ENCODE measurements at regions not wholly inside any gene's neighbourhood (a gene's known extent, or its start where the extent isn't known, plus 50 kb on each side); places are given as distances from the start of the nearest gene placed in this dataset.

DNA sequence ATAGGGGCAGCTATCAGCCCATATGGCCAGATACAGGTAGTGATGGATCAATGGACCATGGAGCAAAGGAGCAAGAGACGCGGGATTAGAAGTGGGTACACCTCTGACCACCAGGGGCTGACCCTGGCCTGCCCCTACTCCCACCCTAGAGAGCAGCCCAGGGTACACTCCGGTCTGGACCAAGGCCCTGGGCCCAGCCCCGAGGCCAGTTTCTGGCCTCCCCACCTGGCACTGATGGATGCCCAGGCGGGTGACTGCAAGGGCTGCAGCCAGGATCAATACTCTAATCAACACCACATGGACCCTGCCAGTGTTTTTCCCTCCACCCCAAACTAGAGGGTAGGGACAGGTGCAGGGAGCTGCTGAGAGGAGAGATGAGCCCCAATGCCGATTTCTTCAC is 74.1 kb upstream of the NECTIN1 start:
- H3K4me3 ChIP-seq = no peak overlapping the region
- no peaks in the 10 kb centered on the region for H3K9me3 ChIP-seq
- DNase-seq = no peak
- no peaks in the 10 kb centered on the region for H3K27me3 ChIP-seq
- H3K36me3 ChIP-seq = no peaks in the 10 kb centered on the region

DNA sequence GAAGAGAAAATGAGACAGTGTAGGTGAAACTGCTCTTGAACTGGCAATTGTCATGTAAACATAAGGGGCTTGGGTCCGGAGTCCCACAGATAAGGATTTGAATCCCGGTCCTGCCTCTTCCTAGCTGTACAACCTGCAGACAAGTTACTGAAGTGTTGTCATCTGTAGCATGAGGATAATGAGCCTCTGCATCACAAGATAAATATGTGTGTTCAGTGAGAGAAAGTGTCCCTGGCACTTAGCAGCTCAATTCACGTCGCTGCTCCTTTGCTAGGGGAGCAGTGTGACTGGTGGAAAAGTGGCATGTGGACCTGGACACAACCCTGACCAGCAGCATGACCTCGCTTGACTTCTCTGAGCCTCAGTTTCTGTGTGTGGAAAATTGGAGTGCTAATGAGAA is 73.7 kb upstream of the NECTIN1 start:
- DNase-seq = no peak
- no peak overlapping the region for H3K4me3 ChIP-seq
- H3K9me3 ChIP-seq = no peaks in the 10 kb centered on the region
- H3K36me3 ChIP-seq = no peaks in the 10 kb centered on the region
- no peaks in the 10 kb centered on the region for H3K27me3 ChIP-seq

DNA sequence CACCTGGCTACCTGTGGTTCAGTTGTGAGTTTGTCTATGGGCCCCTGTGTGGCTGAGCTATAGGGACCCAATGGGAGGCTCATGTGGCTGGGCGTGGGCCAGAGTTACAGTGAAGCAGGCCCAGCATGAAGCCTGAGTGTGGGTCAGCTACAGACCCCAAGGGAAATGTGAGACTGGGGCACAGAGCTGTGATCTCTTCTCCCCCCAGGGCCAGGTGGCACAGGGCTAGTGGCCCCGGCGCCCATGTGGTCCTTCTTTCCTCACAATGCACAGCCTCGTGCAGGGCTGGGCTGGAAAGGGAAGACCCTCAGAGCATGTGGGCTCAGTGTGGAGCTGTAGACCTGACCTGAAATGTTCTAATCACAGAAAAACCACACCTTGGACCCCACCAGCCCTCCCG is 71.6 kb upstream of the NECTIN1 start:
- no peak overlapping the region for H3K4me3 ChIP-seq
- H3K27me3 ChIP-seq = no peaks in the 10 kb centered on the region
- no peaks in the 10 kb centered on the region for H3K36me3 ChIP-seq

DNA sequence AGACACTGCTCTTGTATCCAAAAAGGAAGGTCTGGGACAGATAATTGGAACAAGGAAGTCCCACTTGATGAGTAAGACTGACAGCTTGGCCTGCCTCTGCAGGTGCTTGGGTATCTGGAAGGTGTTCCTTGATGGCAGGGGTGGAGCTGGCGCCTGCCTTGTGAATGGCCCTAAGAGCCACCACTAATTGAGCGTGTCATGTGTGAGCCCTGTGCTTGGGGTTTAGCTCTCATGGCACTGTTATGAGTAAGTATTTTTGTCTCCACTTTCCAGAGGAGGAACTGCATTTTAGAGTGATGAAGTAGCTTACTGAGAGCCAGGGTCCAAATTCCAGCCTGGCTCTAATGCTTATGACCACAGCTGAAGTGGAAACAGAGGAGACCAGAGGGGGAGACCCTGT is 71.2 kb upstream of the NECTIN1 start:
- no peaks in the 10 kb centered on the region for H3K36me3 ChIP-seq
- DNase-seq = no peak
- no peaks in the 10 kb centered on the region for H3K27me3 ChIP-seq
- H3K4me3 ChIP-seq = no peak overlapping the region
- H3K9me3 ChIP-seq = no peaks in the 10 kb centered on the region

More for the DNA sequence above, 71.6 kb upstream of the NECTIN1 start:
- DNase-seq = no peak
- no peaks in the 10 kb centered on the region for H3K9me3 ChIP-seq

DNA sequence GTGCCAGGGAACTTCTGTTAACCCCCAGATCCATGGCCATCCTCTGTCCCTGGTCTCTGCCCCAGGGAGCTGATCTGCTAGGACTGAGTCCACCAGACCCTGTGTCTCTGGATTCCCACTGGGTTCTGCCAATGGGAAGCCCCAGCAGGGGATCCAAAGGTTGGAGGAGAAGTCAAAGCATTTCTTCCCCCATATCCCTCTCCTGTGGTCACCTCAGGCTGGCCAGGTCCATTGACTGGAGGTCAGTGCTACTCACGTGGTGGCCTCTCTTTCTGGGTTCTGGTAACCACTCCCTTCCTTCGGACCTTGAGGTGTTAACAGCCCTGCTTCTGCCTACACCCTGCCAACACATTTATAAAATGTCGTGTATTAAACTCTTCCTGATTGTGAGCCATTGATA is 69.7 kb upstream of the NECTIN1 start:
- Histone ChIP-seq H3K36me3 (no peaks in the 10 kb centered on the region), H3K4me3 (no peak overlapping the region), H3K9me3 (no peaks in the 10 kb centered on the region), H3K27me3 (no peaks in the 10 kb centered on the region)
- no peak for DNase-seq

DNA sequence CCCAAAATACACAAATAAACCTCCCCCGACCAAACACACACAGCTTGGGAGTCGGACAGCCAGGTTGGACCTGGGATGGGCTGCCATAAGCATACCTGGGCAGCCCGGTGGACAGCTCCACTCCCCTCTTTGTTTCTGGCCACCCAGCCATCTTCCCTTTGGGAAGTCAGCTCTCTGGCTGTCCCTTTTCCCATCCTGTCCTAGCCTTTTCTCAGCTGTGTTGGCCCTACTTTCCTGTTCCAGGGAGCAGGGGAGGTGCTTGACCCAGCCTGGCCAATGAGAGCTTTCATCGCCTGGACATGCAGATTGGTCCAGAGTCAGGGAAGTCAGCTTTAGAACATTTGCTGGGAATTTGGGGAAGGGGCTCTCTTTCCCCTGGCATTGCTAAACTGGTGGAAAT is 68.7 kb upstream of the NECTIN1 start:
- no peak for DNase-seq
- no peaks in the 10 kb centered on the region for H3K27me3 ChIP-seq
- H3K4me3 ChIP-seq = no peak overlapping the region

DNA sequence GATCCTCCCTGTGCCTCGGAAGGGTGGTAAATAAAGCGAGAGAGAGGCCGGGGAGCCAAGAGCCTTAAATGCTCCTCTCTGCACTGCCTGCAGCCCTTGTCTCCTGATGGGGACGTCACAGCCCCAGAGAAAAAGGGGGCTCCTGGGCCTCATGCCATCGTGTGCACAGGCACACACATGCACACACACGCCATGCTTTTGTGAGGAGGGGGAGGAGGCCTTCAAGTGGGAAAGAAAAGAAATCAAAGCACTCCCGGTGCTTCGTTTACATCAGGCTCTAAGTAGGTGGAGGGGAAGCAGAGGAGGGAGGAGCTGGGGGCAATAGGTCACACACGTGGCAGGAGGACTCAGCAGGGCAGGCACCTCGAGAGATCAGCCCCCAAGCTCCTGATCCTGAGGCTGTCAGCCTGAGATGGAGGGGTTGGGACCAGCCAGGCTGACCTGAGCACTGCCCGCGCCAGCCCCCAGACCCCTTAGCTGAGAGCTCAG is 68.2 kb upstream of the NECTIN1 start:
- H3K9me3 ChIP-seq = no peaks in the 10 kb centered on the region
- H3K4me3 ChIP-seq = no peak overlapping the region
- no peaks in the 10 kb centered on the region for H3K36me3 ChIP-seq
- no peak for DNase-seq
- H3K27me3 ChIP-seq = no peaks in the 10 kb centered on the region

More for the DNA sequence above, 68.7 kb upstream of the NECTIN1 start:
- Histone ChIP-seq H3K9me3 (no peaks in the 10 kb centered on the region), H3K36me3 (no peaks in the 10 kb centered on the region)

DNA sequence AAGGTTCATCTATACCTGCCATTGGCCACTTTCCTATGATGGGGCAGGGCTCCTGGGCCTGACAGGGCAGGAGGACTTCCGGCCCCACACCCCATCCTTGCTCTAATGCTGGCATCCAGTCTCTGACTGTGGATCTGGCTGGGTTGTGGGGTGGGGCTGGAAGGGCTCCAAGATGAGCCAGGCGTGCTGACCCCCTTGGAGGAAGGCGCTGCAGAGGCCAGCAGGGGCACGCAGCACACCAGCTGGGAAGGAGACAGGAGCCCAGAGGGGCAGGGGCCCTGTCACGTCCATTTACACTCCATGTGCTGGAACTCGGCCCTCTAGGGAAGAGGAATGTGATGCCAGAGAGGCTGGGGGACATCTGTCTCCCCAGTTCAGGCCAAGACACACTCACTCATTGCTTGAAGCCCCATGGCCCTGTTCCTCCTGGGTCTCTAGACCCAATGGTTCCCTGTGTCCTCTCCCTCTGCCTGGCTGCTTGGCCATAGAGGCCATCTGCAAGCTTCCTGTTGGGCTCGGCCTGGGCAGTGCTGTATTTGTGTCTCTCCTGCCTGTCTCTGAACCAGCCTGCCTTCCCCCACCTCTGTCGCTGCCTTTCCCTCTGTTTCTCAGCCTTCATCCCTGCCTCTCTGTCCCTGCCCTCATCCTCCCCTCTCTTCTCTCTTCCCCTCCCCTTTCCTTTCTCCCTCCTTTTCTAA is 67.5 kb upstream of the NECTIN1 start:
- H3K4me3 ChIP-seq = no peak overlapping the region
- no peak for DNase-seq

DNA sequence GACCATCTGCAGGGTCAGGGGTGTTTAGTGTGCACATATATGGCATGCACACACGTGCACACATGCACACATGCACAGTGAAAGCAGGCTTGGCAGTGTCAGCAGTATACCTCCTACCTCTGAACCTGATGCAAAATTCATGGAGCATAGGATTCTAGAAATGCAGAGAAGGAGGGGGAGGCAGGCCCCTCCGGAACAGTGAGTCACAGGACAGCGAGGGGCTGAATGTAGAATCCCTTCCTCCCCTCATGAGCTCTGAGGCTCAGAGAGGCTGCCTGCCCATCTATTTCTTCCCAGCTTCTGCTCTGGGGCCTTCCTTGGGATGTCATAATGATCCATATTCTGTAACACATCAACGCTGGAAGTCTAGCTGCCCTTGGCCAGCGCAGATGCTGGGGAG is 66.7 kb upstream of the NECTIN1 start:
- Histone ChIP-seq H3K36me3 (no peaks in the 10 kb centered on the region), H3K4me3 (no peak overlapping the region), H3K9me3 (no peaks in the 10 kb centered on the region), H3K27me3 (no peaks in the 10 kb centered on the region)
- DNase-seq = no peak

More for the DNA sequence above, 67.5 kb upstream of the NECTIN1 start:
- no peaks in the 10 kb centered on the region for H3K9me3 ChIP-seq
- no peaks in the 10 kb centered on the region for H3K27me3 ChIP-seq
- H3K36me3 ChIP-seq = no peaks in the 10 kb centered on the region

DNA sequence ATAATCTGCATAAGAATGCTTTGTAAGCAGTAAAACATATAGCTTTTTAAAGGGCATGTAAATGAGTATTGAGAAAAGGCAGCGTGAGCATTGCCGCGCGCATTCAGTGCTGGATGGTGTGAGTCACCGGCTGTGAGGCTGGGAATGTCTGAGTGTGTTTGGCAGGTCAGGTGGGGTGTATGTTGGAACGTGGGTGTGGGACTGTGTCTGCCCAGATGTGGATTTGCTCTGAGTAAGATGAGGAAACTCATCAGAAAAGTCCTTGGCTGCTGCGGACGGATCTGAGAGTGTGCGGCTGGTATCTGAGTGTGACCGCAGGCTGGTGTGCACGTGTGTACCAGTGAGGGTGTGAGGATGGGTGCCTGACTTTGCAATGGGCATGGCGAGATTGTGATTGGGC is 66.2 kb upstream of the NECTIN1 start:
- peak; percentile 92 for DNase-seq
- no peaks in the 10 kb centered on the region for H3K27me3 ChIP-seq
- no peak overlapping the region for H3K4me3 ChIP-seq
- H3K36me3 ChIP-seq = no peaks in the 10 kb centered on the region
- no peaks in the 10 kb centered on the region for H3K9me3 ChIP-seq

DNA sequence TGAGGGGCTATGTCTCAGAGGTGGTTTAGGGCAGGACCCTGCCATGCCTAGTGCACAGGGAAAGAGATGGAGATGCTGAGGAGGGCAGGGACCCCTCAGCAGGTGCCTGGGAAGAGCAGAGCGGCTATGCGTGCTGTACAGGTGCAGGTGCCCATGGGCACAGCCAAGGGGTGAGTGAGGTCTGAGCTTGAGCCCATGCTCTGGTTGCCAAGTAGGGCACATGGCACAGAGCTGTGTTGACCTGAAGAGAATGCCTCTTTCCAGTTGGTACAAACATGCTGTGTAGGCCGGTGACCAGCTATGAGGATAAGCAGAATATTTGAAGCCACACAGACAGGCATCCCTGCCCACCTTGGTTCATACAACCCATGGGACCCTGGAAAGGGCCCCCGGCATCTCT is 65.8 kb upstream of the NECTIN1 start:
- DNase-seq = no peak
- no peaks in the 10 kb centered on the region for H3K36me3 ChIP-seq

DNA sequence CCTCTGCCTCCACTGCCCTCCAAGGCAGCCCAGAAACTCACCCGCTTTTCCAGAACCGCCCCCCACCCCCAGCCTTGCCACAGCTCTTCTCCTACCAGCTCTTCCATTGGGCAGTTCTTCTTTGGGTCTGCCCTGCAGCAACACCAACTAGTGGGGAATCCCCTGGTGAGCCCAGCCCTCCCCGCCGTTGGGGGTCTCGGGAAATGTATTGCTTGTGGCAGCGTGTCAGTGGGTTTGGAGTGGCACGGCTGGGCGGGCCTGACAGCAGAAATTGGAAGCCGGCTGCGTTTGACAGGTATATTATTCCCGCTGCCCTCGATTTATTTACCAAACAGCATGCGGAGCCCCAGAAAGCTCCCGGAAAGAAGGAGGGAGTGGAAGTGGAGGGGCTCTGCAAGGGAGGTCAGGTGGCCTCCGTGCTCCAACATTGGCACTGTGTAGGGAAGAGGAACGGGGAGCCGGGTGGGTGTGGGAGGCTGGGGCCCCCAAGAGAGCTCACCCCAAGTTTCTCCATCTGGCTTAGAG is 65.2 kb upstream of the NECTIN1 start:
- H3K9me3 ChIP-seq = no peaks in the 10 kb centered on the region
- DNase-seq = no peak
- no peaks in the 10 kb centered on the region for H3K36me3 ChIP-seq
- no peaks in the 10 kb centered on the region for H3K27me3 ChIP-seq
- no peak overlapping the region for H3K4me3 ChIP-seq

More for the DNA sequence above, 65.8 kb upstream of the NECTIN1 start:
- H3K4me3 ChIP-seq = no peak overlapping the region
- H3K27me3 ChIP-seq = no peaks in the 10 kb centered on the region
- no peaks in the 10 kb centered on the region for H3K9me3 ChIP-seq

DNA sequence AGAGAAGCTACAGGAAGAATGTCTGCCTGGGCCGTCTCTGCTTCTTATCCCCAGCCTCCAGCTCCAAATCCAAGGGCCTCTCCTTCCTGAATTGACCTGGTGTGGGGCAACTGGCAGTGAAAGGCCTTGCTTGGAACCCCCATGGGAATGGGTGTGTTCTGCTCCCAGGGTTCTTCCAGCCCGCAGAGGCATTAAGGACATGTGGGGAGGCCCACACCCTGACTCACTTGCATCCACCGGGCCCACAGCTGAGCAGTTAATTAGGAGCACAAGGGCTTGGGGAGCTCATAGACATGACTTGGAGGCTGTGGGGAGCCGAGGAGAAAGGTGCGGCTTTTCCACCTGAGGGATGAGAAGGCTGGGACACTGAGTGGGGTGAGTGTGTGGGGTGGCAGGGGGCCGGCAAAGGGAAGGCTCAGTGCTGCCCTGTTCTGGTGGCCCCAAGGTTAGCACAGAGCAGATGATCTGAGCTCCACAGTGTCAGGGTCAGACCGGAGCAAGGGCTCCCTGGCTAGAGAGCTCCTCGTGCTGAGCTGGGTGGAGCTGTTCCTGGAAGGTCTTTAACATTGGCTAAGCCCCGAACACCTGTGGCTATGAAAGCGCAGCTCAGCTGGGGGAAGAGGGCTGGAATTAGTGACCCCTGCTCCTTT is 64.5 kb upstream of the NECTIN1 start:
- Histone ChIP-seq H3K27me3 (no peaks in the 10 kb centered on the region), H3K9me3 (no peaks in the 10 kb centered on the region), H3K4me3 (no peak overlapping the region), H3K36me3 (no peaks in the 10 kb centered on the region)
- peak; percentile 20 for DNase-seq

DNA sequence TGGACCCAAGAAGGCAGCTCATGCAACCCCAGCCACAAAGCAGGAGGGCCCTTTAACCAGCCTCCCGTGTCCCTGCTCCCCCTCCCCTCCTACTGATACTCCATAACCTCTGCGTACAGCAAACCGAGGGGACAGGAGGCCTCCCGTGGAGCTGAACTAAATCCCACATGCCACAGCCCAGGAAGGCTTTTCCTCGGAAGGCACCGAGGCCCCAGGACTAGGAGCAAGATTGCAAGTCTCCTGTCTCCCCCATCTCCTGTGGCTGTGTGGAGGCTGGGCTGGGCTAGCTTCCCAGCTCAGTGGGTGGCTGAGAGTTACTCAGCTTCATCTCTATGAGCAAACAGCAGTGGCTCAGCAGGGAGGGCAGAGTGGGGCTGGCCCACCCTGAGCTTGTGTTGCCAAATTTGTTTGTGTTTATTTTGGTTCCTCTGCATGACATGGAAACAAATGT is 62.7 kb upstream of the NECTIN1 start:
- no peaks in the 10 kb centered on the region for H3K27me3 ChIP-seq
- no peaks in the 10 kb centered on the region for H3K9me3 ChIP-seq
- no peak overlapping the region for H3K4me3 ChIP-seq
- DNase-seq = peak; percentile 92
- H3K36me3 ChIP-seq = no peaks in the 10 kb centered on the region

DNA sequence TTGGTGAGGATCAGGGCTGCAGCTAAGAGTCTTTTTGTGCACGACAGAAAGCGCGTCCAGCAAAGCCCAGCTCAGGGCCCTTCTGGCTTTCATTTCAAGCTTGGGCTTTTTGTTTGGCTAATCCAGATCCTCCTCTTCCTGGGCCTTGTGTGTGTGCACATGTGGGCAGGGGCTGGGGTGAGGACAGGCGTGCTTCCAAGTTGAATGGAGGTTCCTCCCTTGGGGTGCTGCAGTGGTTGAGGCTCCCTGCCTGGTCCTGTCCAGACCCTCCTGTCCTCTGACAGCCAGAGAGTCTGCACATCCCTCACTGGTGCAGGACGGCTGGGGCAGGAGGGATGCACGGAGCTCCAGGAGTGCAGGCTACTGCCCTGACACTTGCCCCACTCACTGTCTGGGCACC is 62.0 kb upstream of the NECTIN1 start:
- Histone ChIP-seq H3K4me3 (no peak overlapping the region), H3K9me3 (no peaks in the 10 kb centered on the region), H3K36me3 (no peaks in the 10 kb centered on the region), H3K27me3 (no peaks in the 10 kb centered on the region)
- no peak for DNase-seq

DNA sequence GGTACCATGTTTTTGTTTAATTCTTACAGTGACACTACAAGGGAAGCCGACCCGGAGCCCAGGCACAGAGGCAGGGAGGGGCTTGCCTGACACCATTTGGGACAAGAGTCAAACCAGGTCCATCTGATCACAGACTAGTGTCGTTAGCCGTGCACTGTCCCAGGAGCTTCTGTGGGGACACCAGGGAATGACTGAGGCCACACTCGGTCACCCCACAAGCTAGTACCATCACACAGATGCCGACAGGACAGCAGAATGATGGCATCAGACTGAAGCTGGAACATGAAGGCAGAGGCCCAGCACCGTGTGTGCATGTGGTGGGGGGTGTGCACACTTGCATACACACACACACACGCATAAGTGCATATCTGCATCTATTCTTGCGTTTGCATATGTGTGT is 61.5 kb upstream of the NECTIN1 start:
- no peaks in the 10 kb centered on the region for H3K27me3 ChIP-seq
- no peak for DNase-seq
- no peaks in the 10 kb centered on the region for H3K9me3 ChIP-seq
- no peaks in the 10 kb centered on the region for H3K36me3 ChIP-seq
- H3K4me3 ChIP-seq = no peak overlapping the region

DNA sequence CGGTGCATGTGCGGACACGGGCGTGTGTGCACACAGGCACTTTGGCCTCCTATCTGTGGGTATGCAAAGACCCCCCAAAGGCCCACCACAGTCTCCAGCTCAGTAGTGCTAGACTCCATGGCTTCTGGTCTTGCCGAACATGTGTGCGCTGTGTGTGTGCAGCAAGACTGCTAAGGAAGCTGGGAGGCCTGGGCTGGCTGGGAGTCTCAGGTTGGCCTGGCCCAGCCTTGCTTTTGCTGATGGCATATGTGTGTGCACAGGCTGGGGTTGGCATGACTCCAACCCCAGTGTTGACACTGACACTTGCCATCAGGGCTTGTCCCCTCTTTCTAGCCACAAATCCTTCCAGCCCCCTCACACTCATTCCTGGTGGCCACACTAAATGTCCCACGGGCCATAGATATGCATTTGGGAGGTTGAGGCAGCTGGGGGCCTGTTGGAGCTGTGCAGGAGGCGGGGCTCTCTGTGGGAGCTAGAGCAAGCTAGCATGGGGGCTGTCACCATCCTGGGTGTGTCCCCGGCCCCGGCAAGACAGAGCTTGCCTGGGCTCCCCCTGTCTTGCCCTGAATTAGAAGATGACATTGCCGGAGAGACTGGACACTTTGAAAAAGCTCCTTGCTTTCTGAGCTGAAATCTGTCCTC is 60.9 kb upstream of the NECTIN1 start:
- no peaks in the 10 kb centered on the region for H3K36me3 ChIP-seq
- no peaks in the 10 kb centered on the region for H3K9me3 ChIP-seq
- no peak overlapping the region for H3K4me3 ChIP-seq
- H3K27me3 ChIP-seq = no peaks in the 10 kb centered on the region
- no peak for DNase-seq
